ENCODE measurements at regions not wholly inside any gene's neighbourhood (a gene's known extent, or its start where the extent isn't known, plus 50 kb on each side); places are given as distances from the start of the nearest gene placed in this dataset.
A peak's percentile ranks its signal among the peaks of the same experiment; 100 is the strongest.

DNA sequence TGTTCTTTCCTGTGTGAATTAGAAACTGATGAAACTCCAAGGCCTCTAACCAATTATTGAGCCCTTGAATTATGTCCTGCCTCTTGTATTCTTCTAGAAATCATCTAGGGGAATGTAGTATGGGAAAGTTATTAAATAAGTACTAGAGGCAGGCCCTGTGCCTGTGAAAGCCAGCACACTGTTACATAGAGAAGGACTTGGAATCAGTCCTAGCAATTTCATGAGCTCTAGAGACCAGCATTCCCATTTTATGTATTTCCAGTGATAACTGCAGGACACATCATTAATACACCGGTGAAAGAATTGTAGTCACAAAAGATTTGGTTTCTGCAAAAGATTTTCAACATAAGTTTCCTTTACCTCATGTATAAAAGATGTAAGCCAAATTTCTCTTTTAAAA lies 168.5 kb upstream of the VLDLR start:
- DNase-seq (ENCODE audit: low spot score), result no peak

- DNase-seq (ENCODE audit: low spot score), result no peak
Observed at GRCh38 chr9:2453701-2454100, 167.9 kb upstream of the VLDLR start.

- DNase-seq (ENCODE audit: low spot score), result peak; percentile 17
Observed at GRCh38 chr9:2459756-2460155, 161.8 kb upstream of the VLDLR start.

DNA sequence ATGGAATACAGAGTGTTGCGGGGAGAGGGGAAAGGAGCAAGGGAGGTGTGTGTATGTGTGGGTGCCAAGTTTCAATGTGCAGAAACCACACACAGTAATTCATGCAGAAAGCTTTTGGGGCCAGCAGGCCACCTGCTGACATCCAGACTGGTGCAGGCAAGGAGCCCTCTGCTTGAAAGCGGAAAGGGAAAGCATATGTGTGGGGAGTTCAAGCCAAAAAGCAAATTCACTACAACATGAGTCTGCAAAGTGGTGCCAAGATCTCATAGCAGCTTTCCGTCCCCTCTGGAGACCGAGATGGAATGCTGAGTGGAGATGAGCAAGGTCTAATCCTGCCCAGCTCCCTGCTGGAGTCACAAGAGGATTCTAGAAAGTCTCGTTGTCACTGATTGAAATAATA lies 159.7 kb upstream of the VLDLR start:
- no peak for DNase-seq (ENCODE audit: low spot score)

DNA sequence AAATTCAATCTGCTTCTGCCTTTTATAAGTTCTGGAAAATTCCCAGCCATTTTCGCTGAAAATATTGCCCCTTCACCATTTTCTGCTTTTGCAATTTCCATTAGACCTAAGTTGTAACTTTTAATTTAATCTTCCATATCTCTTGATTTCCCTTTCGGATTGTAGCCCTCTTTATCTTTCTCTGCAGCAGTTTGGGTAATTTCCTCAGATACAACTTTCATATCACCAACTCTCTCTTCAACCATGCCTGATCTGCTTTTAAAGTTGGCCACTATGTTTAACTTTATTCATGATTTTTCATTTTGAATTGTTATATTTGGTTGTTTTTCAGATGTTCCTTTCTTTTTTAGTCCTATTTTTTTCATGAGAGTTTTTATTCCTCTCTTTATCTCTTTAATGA lies 157.0 kb upstream of the VLDLR start:
- DNase-seq (ENCODE audit: low spot score), result no peak

GRCh38 chr9:2465516-2465915 lies 156.1 kb upstream of the VLDLR start:
- DNase-seq (ENCODE audit: low spot score), result no peak

DNA sequence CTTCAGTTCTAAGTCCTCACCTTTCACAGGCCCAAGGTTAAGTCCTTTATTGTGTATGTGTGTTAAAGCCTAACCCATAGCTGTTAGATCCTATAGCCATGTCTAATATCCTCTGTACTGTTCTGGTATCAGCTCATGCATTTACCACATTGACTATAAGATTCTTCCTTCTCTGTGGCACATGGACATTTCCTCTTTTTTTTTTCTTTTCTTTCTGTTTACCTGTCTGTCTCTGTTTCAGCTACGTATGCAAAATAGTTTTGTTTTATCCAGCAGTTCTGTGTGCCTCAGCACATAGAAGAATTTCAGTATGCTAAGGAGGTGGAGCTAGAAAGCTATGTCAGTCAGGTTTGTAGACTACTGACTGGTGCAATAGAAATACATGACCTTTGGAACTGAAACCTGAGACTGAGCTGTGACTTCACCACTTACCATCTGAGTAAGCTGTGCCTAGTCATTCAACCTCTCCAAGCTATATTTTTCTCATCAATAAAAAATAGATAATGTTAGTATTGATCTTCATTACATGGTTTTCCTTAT lies 155.6 kb upstream of the VLDLR start:
- DNase-seq (ENCODE audit: low spot score), result no peak

DNA sequence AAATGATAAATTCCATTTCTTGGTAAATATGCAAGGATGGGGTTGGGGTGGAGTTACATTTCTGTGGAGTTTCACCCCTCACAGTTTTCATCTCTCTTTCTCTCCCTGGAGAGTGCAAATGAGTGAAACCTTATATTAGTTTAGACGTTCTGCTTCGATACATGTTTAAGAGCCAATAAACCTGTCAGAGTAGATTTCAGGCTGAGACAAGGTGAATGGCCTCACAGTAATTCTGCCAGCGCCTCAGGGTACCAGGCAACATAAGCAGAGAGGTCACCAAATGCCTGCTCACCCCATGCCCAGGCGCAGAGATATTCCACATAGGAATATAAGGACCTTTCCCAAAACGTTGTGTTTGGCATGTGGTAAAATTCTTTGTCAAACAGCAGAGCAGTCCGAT lies 154.9 kb upstream of the VLDLR start:
- no peak for DNase-seq (ENCODE audit: low spot score)

GRCh38 chr9:2469681-2470221 lies 151.8 kb upstream of the VLDLR start:
- no peak for DNase-seq (ENCODE audit: low spot score)

DNA sequence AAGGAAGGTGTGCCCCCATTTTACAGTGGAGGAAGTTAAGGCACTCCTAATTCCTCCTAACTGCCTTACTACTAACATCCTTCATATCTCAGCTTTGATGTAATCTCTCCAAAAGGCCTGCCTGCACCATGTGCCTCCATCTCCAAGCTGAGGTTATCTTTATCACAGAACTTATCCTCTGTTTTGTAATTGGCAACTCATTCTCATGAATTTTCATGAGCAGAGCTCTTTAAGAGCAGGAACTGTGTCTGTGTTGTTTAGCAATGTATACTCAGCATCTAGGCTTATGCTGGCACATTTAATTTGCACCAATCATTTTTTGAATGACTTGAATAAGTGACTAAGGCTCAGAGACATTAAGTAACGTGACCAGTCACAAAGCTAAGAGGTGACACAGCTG lies 147.9 kb upstream of the VLDLR start:
- DNase-seq (ENCODE audit: low spot score), result peak; percentile 52

DNA sequence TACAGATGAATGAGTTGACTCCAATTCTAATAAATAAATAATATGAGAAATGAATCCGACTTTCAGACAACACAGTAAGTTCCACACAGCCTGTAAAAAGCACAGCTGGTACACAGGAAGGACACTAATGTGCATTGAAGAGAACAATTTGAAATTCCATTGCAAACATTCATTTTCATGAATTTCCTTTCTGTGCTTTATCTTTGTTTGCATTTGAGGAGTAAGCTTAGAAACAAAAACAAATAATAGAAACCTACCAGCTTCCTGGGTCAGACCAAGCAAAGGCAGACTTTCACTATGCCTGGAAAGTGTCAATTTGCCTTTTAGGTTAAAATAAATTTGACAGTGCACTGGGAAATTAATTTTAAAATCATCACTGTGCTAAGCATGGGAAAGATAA lies 143.8 kb upstream of the VLDLR start:
- no peak for DNase-seq (ENCODE audit: low spot score)

DNA sequence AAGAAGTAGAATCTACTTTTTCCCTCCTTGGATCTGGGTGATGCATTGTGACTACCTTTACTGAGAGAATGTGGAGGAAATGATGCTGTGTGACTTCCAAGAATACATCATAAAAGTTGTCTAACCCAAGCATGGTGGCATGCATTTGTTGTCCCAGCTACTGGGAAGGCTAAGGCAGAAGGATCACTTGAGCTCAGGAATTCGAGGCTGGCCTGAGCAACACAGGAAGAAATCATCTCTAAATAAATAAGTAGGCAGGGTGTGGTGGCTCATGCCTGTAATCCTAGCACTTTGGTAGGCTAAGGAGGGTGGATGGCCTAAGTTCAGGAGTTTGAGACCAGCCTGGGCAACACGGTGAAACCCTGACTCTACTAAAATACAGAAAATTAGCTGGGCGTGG lies 143.2 kb upstream of the VLDLR start:
- DNase-seq (ENCODE audit: low spot score), result no peak

DNA sequence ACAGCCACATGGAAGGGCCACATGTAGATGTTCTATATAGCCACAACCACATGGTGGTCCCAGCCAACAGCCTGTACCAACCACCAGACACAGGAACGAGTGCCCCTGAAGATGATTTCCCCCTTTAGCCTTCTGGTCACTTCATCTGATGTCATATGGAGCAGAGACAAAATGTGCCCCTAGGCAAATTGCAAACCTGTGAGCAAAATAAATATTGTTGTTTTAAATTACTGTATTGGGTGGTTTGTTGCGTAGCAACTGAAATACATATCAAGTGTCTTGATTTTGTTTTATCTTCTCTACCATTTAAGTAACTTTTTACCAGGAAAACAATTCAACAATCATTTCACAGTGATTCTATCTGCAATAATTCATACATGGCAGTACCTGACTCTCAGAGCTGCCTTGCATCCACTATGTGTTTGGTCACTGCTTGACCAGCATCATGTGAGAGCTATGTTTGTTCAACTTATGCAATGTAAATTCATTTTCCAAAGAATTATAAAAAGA lies 142.5 kb upstream of the VLDLR start:
- DNase-seq (ENCODE audit: low spot score), result no peak

- no peak for DNase-seq (ENCODE audit: low spot score)
Observed at GRCh38 chr9:2480255-2480837, 141.2 kb upstream of the VLDLR start.

DNA sequence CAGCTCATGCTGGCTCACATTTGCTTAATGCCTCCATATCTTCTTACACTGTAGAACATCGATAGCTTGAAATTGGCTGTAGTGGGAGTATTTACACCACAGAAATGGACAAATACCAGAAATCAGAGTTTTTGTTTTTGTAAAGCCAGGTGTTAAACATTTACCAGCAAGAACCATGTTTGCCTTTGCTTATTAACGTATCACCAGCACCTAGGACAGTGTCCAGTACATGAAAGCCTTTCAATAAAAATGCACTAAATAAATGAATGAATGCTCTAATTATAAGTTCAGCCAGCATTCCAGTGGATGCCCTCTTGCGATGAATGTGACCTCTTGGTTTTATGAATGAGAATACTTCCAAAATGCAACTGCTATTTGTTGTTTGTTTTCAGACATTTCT lies 140.4 kb upstream of the VLDLR start:
- no peak for DNase-seq (ENCODE audit: low spot score)

GRCh38 chr9:2486988-2487387 lies 134.6 kb upstream of the VLDLR start:
- no peak for DNase-seq (ENCODE audit: low spot score)

- no peak for DNase-seq (ENCODE audit: low spot score)
Observed at GRCh38 chr9:2489838-2490314, 131.7 kb upstream of the VLDLR start.

- no peak for DNase-seq (ENCODE audit: low spot score)
Observed at GRCh38 chr9:2492161-2492560, 129.4 kb upstream of the VLDLR start.

- no peak for DNase-seq (ENCODE audit: low spot score)
Observed at GRCh38 chr9:2493109-2493508, 128.5 kb upstream of the VLDLR start.

DNA sequence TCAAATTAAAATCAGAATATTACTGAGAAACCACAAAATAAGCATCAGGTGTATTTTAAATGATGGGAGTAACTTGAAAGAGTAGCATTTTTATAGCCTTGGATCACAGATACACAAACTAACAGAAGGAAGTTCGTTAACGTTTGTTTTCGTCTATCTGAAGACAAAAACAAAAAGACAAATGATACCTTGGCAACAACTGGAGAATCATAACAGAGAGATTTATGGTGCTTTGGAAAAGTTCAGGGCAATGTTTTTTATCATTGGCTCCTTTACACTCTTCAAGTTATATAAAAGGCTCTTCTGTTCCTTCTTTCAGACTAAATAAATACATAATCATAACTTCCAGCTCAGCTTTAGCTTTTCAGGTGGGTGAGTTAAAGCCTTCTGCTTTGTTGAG lies 128.1 kb upstream of the VLDLR start:
- DNase-seq (ENCODE audit: low spot score), result no peak

DNA sequence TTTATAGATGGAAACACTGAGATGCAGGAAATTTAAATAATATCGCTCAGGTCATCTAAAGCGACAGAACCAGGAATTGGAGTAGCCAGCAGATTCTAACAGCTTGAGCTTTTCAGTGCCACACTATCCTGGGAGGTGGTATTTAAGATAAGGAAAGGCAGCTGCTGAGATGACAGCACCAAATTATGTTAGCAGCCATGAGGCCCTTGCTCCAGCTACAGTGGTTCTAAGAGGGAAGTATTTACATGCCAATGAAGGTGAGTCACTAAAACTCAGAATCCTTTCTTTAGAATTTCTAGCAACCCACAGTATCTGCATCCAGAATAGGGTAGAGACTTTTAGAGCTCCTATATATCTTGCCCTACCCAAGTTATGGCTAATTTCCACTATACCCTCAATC lies 127.0 kb upstream of the VLDLR start:
- peak; percentile 42 for DNase-seq (ENCODE audit: low spot score)

DNA sequence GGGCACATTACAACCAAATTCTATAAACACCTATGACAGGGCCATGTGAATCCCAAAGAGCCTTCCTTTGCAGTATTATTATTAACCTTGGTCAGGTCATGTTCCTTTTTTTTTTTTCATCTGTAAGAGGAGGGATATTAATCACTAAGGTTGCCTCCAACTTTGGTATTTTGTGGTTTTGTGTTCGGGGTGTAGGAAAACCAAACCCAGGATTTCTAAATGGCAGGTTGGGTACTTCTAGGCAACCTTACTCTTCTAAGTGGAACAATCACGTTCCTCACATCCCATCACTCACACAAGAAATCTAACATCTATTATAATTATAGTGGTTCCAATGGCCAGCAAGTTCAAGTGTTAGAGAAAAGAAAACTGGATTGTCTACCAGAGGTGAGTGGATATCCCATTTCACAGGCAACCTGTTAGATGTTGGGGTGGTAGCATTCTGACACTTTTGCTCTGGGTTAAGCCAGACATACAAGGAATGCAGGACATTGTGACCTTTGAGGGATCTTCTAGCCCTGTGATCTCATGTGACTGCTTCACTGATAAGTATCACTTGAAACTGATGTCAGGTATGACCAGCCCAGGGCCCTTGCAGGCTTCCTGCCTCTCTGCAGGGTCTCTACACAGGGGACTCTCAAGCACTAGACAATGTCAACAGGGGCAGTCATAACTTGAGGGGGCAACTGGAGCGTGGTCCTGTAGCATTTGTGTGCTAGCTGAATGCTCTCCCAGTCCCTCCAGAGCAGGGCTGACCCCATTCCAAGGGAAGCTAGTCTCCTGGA lies 126.2 kb upstream of the VLDLR start:
- DNase-seq (ENCODE audit: low spot score), result no peak

DNA sequence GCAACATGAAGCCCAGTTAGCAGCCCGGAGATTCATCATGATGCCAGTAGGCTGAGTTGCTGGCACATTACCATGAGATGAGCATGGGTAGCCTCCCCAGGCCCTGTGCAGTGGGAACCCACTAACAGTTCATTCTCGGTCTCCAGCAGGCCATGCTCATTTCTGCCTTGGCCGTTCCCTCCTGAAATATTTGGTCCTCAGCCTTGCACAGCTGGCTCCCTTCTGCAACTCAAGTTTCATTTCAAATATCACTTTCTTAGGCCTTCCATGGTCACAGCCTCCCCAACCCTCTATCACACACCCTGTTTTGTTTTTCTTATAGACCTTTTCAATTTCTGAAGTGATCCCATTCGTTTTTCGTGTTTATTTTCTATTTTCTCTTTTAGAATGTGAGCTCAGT lies 125.4 kb upstream of the VLDLR start:
- no peak for DNase-seq (ENCODE audit: low spot score)
